HepG2 (cell line): ENCODE measurements at regions not wholly inside any gene's neighbourhood (a gene's known extent, or its start where the extent isn't known, plus 50 kb on each side); places are given as distances from the start of the nearest gene placed in this dataset.

Source experiments
- ATAC-seq: fragments of 200-7000 bp; cut with Tn5 transposase; 3 replicates; pipeline ENCODE4 v1.9.1; 2020; ENCODE audit warnings: mild to moderate bottlenecking, moderate library complexity
- BruUV-seq: library from RNA; stranded (reverse); fragments of 400-500 nt; replicated peaks from 2 replicates; lab custom pipeline; 2021; lab: Mats Ljungman, UMichigan
- CTCF ChIA-PET: fragments of 300-600 bp; formaldehyde crosslinking; extraction: SDS; loops from one replicate; lab custom pipeline; 2021; ENCODE audit warnings: low total read pairs, inconsistent platforms, low intra/inter-chr PET ratio; lab: Yijun Ruan, JAX
- POLR2A ChIA-PET: fragments of 350-600 bp; sonication (Branson Sonifier 250); formaldehyde crosslinking; loops from one replicate; lab custom pipeline; 2020; ENCODE audit warnings: antibody characterized with exemption, inconsistent platforms; lab: Yijun Ruan, JAX
- DNase-seq: peaks from one replicate; pipeline ENCODE4 v3.0.0-alpha.2; 2015; ENCODE audit warnings: low spot score
- FAIRE-seq: peaks from 3 replicates; lab custom pipeline; 2011; peaks lifted over from hg19 to GRCh38; lab: Jason Lieb, UNC
- H2AFZ ChIP-seq: one replicate; pipeline ENCODE4 v1.6.1; 2011; ENCODE audit warnings: low read length, inconsistent platforms
- H3K27ac ChIP-seq: fragments of 300-600 bp; 3 replicates; pipeline ENCODE4 v1.8.0; 2011; ENCODE audit warnings: mixed run types, mild to moderate bottlenecking, mixed read lengths, low read length, inconsistent platforms; ENCODE audit not compliant: insufficient read depth; ENCODE audit errors: extremely low read length
- H3K27me3 ChIP-seq, 2 experiments: fragments of 200-600 bp in 1 of 2; 2 replicates in 1 of 2; 3 replicates in 1 of 2; pipeline versions ENCODE4 v1.6.0 to v1.8.0; 2011; ENCODE audit warnings: low read length in 2 of 2, mild to moderate bottlenecking in 2 of 2, moderate library complexity in 2 of 2, inconsistent platforms in 1 of 2; ENCODE audit not compliant: insufficient read depth in 2 of 2, control insufficient read depth in 1 of 2
- H3K36me3 ChIP-seq, 2 experiments: fragments of 200-600 bp in 1 of 2; replicated peaks in 1 of 2; 2 replicates in 1 of 2; 3 replicates in 1 of 2; pipeline versions ENCODE4 v1.5.1 to v1.8.0; 2011; ENCODE audit warnings: low read length in 2 of 2, inconsistent platforms in 1 of 2; ENCODE audit not compliant: insufficient read depth in 2 of 2, control insufficient read depth in 1 of 2
- H3K4me1 ChIP-seq: 2 replicates; pipeline ENCODE4 v1.5.1; 2012; ENCODE audit warnings: low read length, inconsistent platforms; ENCODE audit not compliant: insufficient read depth
- H3K4me2 ChIP-seq: 2 replicates; pipeline ENCODE4 v1.6.0; 2011; ENCODE audit warnings: low read depth, low read length, inconsistent platforms
- H3K4me3 ChIP-seq, 3 experiments: fragments of 200-600 bp in 1 of 3; sonication (generic), shearing (Covaris generic) in 1 of 3; replicated peaks in 1 of 3; 2 replicates each; pipeline ENCODE4 v1.5.1; 2011 to 2016; ENCODE audit warnings: low read length in 3 of 3, inconsistent platforms in 2 of 3, low read depth in 2 of 3, mild to moderate bottlenecking in 2 of 3, control low read depth in 1 of 3, mixed read lengths in 1 of 3; ENCODE audit not compliant: insufficient read depth in 1 of 3
- H3K79me2 ChIP-seq: one replicate; pipeline ENCODE4 v1.6.1; 2011; ENCODE audit warnings: low read length, inconsistent platforms; ENCODE audit not compliant: insufficient read depth
- H3K9ac ChIP-seq: 2 replicates; pipeline ENCODE4 v1.6.0; 2011; ENCODE audit warnings: mild to moderate bottlenecking, low read depth, low read length, inconsistent platforms; ENCODE audit not compliant: insufficient read depth
- H3K9me3 ChIP-seq: 2 replicates; pipeline ENCODE4 v1.5.1; 2012; ENCODE audit warnings: mild to moderate bottlenecking, low read length
- H4K20me1 ChIP-seq: 2 replicates; pipeline ENCODE4 v1.6.0; 2011; ENCODE audit warnings: inconsistent platforms, mild to moderate bottlenecking, low read length, moderate library complexity; ENCODE audit not compliant: insufficient read depth
- FIP1L1 ChIP-seq: fragments of 200-400 bp; formaldehyde crosslinking; IDR thresholded peaks from 2 replicates; pipeline ENCODE4 v1.6.1; 2018; ENCODE audit warnings: low read depth, mild to moderate bottlenecking, low read length, moderate library complexity, borderline replicate concordance; ENCODE audit not compliant: insufficient read depth
- ZBTB7A ChIP-seq: sonication (generic); formaldehyde crosslinking; IDR thresholded peaks from 2 replicates; pipeline ENCODE4 v1.8.0; 2022; ENCODE audit warnings: mild to moderate bottlenecking, missing genetic modification reagents
- ZNF501 ChIP-seq: sonication (generic); formaldehyde crosslinking; IDR thresholded peaks from 2 replicates; pipeline ENCODE4 v1.5.1; 2020; ENCODE audit warnings: mild to moderate bottlenecking, moderate library complexity, missing genetic modification reagents
- ZNF747 ChIP-seq: sonication (generic); formaldehyde crosslinking; IDR thresholded peaks from 2 replicates; pipeline ENCODE4 v1.8.1; 2023; ENCODE audit warnings: missing genetic modification reagents, mild to moderate bottlenecking, borderline replicate concordance
- WGBS: methylation state at CpG from one replicate; pipeline ENCODE4 v1.1.6; 2017; ENCODE audit warnings: low lambda C conversion rate; 5-methylcytosine and 5-hydroxymethylcytosine counted together
- in situ Hi-C: cut with HindIII; loops from 2 replicates; pipeline ENCODE4 v1.10.0; 2017; ENCODE audit warnings: low pct_unique_long_range_greater_than_20kb; ENCODE audit not compliant: extremely low pct_ligation_motif_present
- intact Hi-C: fragments of 100-400 bp; cut with micrococcal nuclease; formaldehyde crosslinking; loops from one replicate; pipeline ENCODE4 v1.10.0; 2022; ENCODE audit not compliant: unreplicated experiment
- small RNA-seq, 3 experiments: library from RNA; depleted of rRNA; stranded (forward); fragments of <200 nt; gene quantifications; one replicate each; pipeline ENCODE3, GENCODE V24; 2012; ENCODE audit warnings: low read depth in 2 of 3, low replicate concordance in 1 of 3; ENCODE audit not compliant: insufficient read length in 3 of 3, insufficient read depth in 2 of 3
- TF ChIP-seq, protein P1 (sequence below): sonication (generic); formaldehyde crosslinking; IDR thresholded peaks from 2 replicates; pipeline ENCODE4 v1.4.0; 2020; ENCODE audit warnings: mild to moderate bottlenecking, missing genetic modification reagents

DNA sequence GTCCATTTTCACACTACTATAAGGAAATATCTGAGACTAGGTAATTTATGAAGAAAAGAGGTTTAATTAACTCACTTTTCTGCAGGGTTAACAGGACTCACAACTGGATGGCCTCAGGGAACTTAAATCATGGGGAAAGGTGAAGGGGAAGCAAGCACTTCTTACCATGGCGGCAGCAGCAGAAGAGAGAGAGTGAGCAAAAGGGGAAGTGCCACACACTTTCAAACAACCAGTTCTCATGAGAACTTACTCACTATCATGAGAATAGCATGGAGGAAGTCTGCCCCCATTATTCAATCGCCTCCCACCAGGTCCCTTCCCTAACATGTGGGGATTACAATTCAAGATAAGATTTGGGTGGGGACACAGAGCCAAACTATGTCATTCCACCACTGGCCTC lies 55.1 kb upstream of the NETO1 start:
- ChIA-PET POLR2A (no interaction called here), CTCF (no interaction called here)
- Histone ChIP-seq H3K79me2 (no peaks in the 10 kb centered on the region), H3K36me3 (no peaks in the 10 kb centered on the region), H3K27ac (no peak overlapping the region), H3K9me3 (peaks cover 71% of the 10 kb centered on the region), H3K4me3 (no peak overlapping the region), H3K4me1 (no peaks in the 10 kb centered on the region), H3K9ac (no peak overlapping the region), H4K20me1 (no peaks in the 10 kb centered on the region), H3K4me2 (no peak overlapping the region), H2AFZ (no peak overlapping the region), H3K27me3 (no peaks in the 10 kb centered on the region)
- FAIRE-seq, result no peak
- ATAC-seq, result no peak
- DNase-seq, result no peak
- WGBS, result 0% methylated on average over 2 of the region's 2 CpGs
- TF ChIP-seq ZBTB7A (CRISPR knock-in tag) (no peak), ZNF747 (CRISPR knock-in tag) (no peak), FIP1L1 (no peak), ZNF501 (CRISPR knock-in tag) (no peak)
- TF ChIP-seq, protein P1, sequence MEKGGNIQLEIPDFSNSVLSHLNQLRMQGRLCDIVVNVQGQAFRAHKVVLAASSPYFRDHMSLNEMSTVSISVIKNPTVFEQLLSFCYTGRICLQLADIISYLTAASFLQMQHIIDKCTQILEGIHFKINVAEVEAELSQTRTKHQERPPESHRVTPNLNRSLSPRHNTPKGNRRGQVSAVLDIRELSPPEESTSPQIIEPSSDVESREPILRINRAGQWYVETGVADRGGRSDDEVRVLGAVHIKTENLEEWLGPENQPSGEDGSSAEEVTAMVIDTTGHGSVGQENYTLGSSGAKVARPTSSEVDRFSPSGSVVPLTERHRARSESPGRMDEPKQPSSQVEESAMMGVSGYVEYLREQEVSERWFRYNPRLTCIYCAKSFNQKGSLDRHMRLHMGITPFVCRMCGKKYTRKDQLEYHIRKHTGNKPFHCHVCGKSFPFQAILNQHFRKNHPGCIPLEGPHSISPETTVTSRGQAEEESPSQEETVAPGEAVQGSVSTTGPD, result no peak
- BruUV-seq, result no TSS peak
- intact Hi-C loops (no loop called here), in situ Hi-C loops (no loop called here)

Small RNA genes in the stretch of these regions (small RNA-seq; reads per million reads assigned to genes)
- 0 reads per million in 3 experiments for gene RN7SL401P
